H1 (cell line): ENCODE measurements at regions not wholly inside any gene's neighbourhood (a gene's known extent, or its start where the extent isn't known, plus 50 kb on each side); places are given as distances from the start of the nearest gene placed in this dataset.

ENCODE experiments used
- ATF2 ChIP-seq: IDR thresholded peaks from 2 replicates; pipeline ENCODE4 v1.6.1; 2012; ENCODE audit warnings: low read length, inconsistent platforms
- ATF3 ChIP-seq: IDR thresholded peaks from 2 replicates; pipeline ENCODE4 v1.6.1; 2011; ENCODE audit warnings: low read depth, mild to moderate bottlenecking, low read length; ENCODE audit not compliant: insufficient read depth
- BRCA1 ChIP-seq: IDR thresholded peaks from 2 replicates; pipeline ENCODE4 v1.6.1; 2012; ENCODE audit warnings: low read depth, low read length, improper control_type of control experiment
- CBX5 ChIP-seq: fragments of 300-800, 300-1000 bp; sonication (generic); IDR thresholded peaks from 2 replicates; pipeline ENCODE4 v1.7.1; 2016; ENCODE audit warnings: antibody characterized with exemption, low read length, low read depth
- CTBP2 ChIP-seq: IDR thresholded peaks from 2 replicates; pipeline ENCODE4 v1.7.0; 2011; ENCODE audit warnings: borderline replicate concordance, mild to moderate bottlenecking, moderate library complexity, mixed read lengths, low read length; ENCODE audit not compliant: insufficient read depth, insufficient read length
- JUND ChIP-seq: IDR thresholded peaks from 2 replicates; pipeline ENCODE4 v1.6.1; 2011; ENCODE audit warnings: mild to moderate bottlenecking, improper control_type of control experiment, low read length
- MAFK ChIP-seq: IDR thresholded peaks from 2 replicates; pipeline ENCODE4 v1.6.1; 2012; ENCODE audit warnings: low read depth, mild to moderate bottlenecking, improper control_type of control experiment, low read length
- POLR2AphosphoS5 ChIP-seq: IDR thresholded peaks from 2 replicates; pipeline ENCODE4 v1.6.1; 2011; ENCODE audit warnings: low read depth, low read length
- RAD21 ChIP-seq, 2 experiments: IDR thresholded peaks in 1 of 2; conservative IDR thresholded peaks in 1 of 2; 2 replicates each; pipeline ENCODE4 v1.6.1; 2011; ENCODE audit warnings: low read depth in 2 of 2, low read length in 2 of 2, improper control_type of control experiment in 1 of 2, inconsistent platforms in 1 of 2, mild to moderate bottlenecking in 1 of 2, moderate library complexity in 1 of 2
- SP1 ChIP-seq: IDR thresholded peaks from 2 replicates; pipeline ENCODE4 v1.6.1; 2011; ENCODE audit warnings: low read depth, low read length
- TAF1 ChIP-seq: IDR thresholded peaks from 2 replicates; pipeline ENCODE4 v1.6.1; 2011; ENCODE audit warnings: mild to moderate bottlenecking, low read depth, low read length

DNA sequence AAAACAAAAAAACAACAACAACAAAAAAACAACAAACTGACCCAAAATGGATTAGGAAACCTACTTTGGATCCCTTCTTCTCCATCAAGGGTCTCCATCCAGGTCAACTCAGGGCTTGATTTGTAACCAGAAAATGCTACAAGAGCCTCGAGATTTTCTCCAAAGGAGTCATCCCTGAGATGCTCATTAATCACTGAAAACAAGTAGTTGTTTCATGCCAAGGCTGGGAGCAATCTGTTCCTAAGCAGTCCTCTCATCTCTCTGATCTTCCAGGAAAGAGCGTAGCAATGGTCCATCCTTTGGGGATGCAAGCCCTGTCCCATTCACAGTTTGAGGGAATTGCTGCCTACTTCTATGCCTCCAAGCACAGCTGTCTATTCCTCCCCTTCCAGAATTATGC lies 203.0 kb upstream of the MAP3K1 start (continued):
- TF ChIP-seq CBX5 (no peak), CTBP2 (no peak), TAF1 (no peak), POLR2AphosphoS5 (no peak), MAFK (no peak), ATF2 (no peak), RAD21 (IDR thresholded peaks at IDR 0.05 in 1 of 2, conservative IDR thresholded peaks at IDR 0.05 in 1 of 2; ENCODE audit: low read depth in 2 of 2, low read length in 2 of 2) (no peak), ATF3 (no peak), BRCA1 (no peak), SP1 (no peak), JUND (no peak)
